ENCODE measurements at regions not wholly inside any gene's neighbourhood (a gene's known extent, or its start where the extent isn't known, plus 50 kb on each side); places are given as distances from the start of the nearest gene placed in this dataset.

- Histone ChIP-seq H3K4me2 (ENCODE audit: insufficient read depth, low read length) (no peak overlapping the region), H4K20me1 (ENCODE audit: insufficient read depth, low read length) (no peaks in the 10 kb centered on the region), H3K36me3 (ENCODE audit: insufficient read depth, low read length) (no peaks in the 10 kb centered on the region), H3K4me3 (ENCODE audit: insufficient read depth, low read length) (no peak overlapping the region), H3K9me3 (ENCODE audit: low read depth, low read length) (no peaks in the 10 kb centered on the region), H3K79me2 (ENCODE audit: insufficient read depth, low read length) (no peaks in the 10 kb centered on the region), H3K27me3 (ENCODE audit: insufficient read depth, low read length) (no peaks in the 10 kb centered on the region), H2AFZ (ENCODE audit: low read length) (no peak overlapping the region), H3K4me1 (ENCODE audit: insufficient read depth, low read length) (no peaks in the 10 kb centered on the region), H3K27ac (ENCODE audit: low read depth, low read length) (no peak overlapping the region)
- no peak for DNase-seq (ENCODE audit: insufficient read length, low spot score, missing footprints)
- TF ChIP-seq CTCF (IDR thresholded peaks at IDR 0.05; ENCODE audit: extremely low read depth, low read depth, low read length): no peak
These were observed 156.4 kb downstream of the AACS start for GRCh38 chr12:125221602-125222001.

- DNase-seq (ENCODE audit: insufficient read length, low spot score, missing footprints): no peak
- Histone ChIP-seq H3K27ac (ENCODE audit: low read depth, low read length) (no peak overlapping the region), H3K27me3 (ENCODE audit: insufficient read depth, low read length) (no peaks in the 10 kb centered on the region), H3K36me3 (ENCODE audit: insufficient read depth, low read length) (no peaks in the 10 kb centered on the region), H3K9me3 (ENCODE audit: low read depth, low read length) (no peaks in the 10 kb centered on the region), H3K4me1 (ENCODE audit: insufficient read depth, low read length) (no peaks in the 10 kb centered on the region), H3K4me3 (ENCODE audit: insufficient read depth, low read length) (no peak overlapping the region), H3K4me2 (ENCODE audit: insufficient read depth, low read length) (no peak overlapping the region), H3K79me2 (ENCODE audit: insufficient read depth, low read length) (no peaks in the 10 kb centered on the region), H4K20me1 (ENCODE audit: insufficient read depth, low read length) (no peaks in the 10 kb centered on the region), H2AFZ (ENCODE audit: low read length) (no peak overlapping the region)
- TF ChIP-seq CTCF (IDR thresholded peaks at IDR 0.05; ENCODE audit: extremely low read depth, low read depth, low read length): no peak
These were observed 157.6 kb downstream of the AACS start for GRCh38 chr12:125222876-125223275.

GRCh38 chr12:125225641-125226040 lies 160.4 kb downstream of the AACS start:
- Histone ChIP-seq H3K27me3 (ENCODE audit: insufficient read depth, low read length) (no peaks in the 10 kb centered on the region), H4K20me1 (ENCODE audit: insufficient read depth, low read length) (no peaks in the 10 kb centered on the region), H3K79me2 (ENCODE audit: insufficient read depth, low read length) (no peaks in the 10 kb centered on the region), H3K9me3 (ENCODE audit: low read depth, low read length) (no peaks in the 10 kb centered on the region), H3K4me1 (ENCODE audit: insufficient read depth, low read length) (no peaks in the 10 kb centered on the region), H3K4me2 (ENCODE audit: insufficient read depth, low read length) (no peak overlapping the region), H3K27ac (ENCODE audit: low read depth, low read length) (no peak overlapping the region), H3K4me3 (ENCODE audit: insufficient read depth, low read length) (no peak overlapping the region), H3K36me3 (ENCODE audit: insufficient read depth, low read length) (no peaks in the 10 kb centered on the region), H2AFZ (ENCODE audit: low read length) (no peak overlapping the region)
- TF ChIP-seq CTCF (IDR thresholded peaks at IDR 0.05; ENCODE audit: extremely low read depth, low read depth, low read length): no peak
- DNase-seq (ENCODE audit: insufficient read length, low spot score, missing footprints): no peak

GRCh38 chr12:125228519-125229260 lies 163.5 kb downstream of the AACS start:
- no peak for TF ChIP-seq CTCF (IDR thresholded peaks at IDR 0.05; ENCODE audit: extremely low read depth, low read depth, low read length)
- Histone ChIP-seq H3K4me3 (ENCODE audit: insufficient read depth, low read length) (no peak overlapping the region), H3K9me3 (ENCODE audit: low read depth, low read length) (no peaks in the 10 kb centered on the region), H2AFZ (ENCODE audit: low read length) (no peak overlapping the region), H3K27me3 (ENCODE audit: insufficient read depth, low read length) (no peaks in the 10 kb centered on the region), H3K4me2 (ENCODE audit: insufficient read depth, low read length) (no peak overlapping the region), H3K79me2 (ENCODE audit: insufficient read depth, low read length) (no peaks in the 10 kb centered on the region), H3K4me1 (ENCODE audit: insufficient read depth, low read length) (no peaks in the 10 kb centered on the region), H4K20me1 (ENCODE audit: insufficient read depth, low read length) (no peaks in the 10 kb centered on the region), H3K36me3 (ENCODE audit: insufficient read depth, low read length) (no peaks in the 10 kb centered on the region), H3K27ac (ENCODE audit: low read depth, low read length) (no peak overlapping the region)
- DNase-seq (ENCODE audit: insufficient read length, low spot score, missing footprints): no peak
